Ascending aorta (tissue), 2 donors: ENCODE measurements at regions not wholly inside any gene's neighbourhood (a gene's known extent, or its start where the extent isn't known, plus 50 kb on each side); places are given as distances from the start of the nearest gene placed in this dataset.

ENCODE experiments used
- DNase-seq, 2 donors: peaks; one replicate each; pipeline ENCODE4 v3.0.0-alpha.2; 2019; ENCODE audit warnings: low spot score in 2 of 2
- H3K27ac ChIP-seq, 2 donors: fragments of 200-600 bp; sonication (generic); one replicate each; pipeline ENCODE4 v1.5.1; 2016 to 2017; ENCODE audit warnings: mild to moderate bottlenecking in 1 of 2
- H3K27me3 ChIP-seq: fragments of 200-600 bp; sonication (generic); one replicate; pipeline ENCODE4 v1.5.1; 2017
- H3K36me3 ChIP-seq, 2 donors: fragments of 200-600 bp; sonication (generic); one replicate each; pipeline ENCODE4 v1.5.1; 2016
- H3K4me1 ChIP-seq, 2 donors: fragments of 200-600 bp; sonication (generic); one replicate each; pipeline ENCODE4 v1.5.1; 2016 to 2017; ENCODE audit warnings: mild to moderate bottlenecking in 1 of 2
- H3K4me3 ChIP-seq, 2 donors: fragments of 200-600 bp; sonication (generic); one replicate each; pipeline ENCODE4 v1.5.1; 2016 to 2017; ENCODE audit warnings: mild to moderate bottlenecking in 1 of 2
- H3K9me3 ChIP-seq, 2 donors: fragments of 200-600 bp; sonication (generic); one replicate each; pipeline ENCODE4 v1.5.1; 2016
- intact Hi-C: fragments of 100-400 bp; cut with DNase I; formaldehyde crosslinking; loops from one replicate; pipeline ENCODE4 v1.15.1; 2023
- TF ChIP-seq, protein P1 (sequence below), 3 experiments: fragments of 200-600 bp in 2 of 3; fragments of 450-650 bp in 1 of 3; sonication (generic) in 2 of 3; IDR thresholded peaks; one replicate each; pipeline ENCODE4 v1.5.1; 2016 to 2019; ENCODE audit warnings: antibody characterized with exemption in 3 of 3, mild to moderate bottlenecking in 1 of 3, moderate library complexity in 1 of 3

GRCh38 chr10:78618050-78618449 is 450.7 kb upstream of the ZMIZ1 start:
- DNase-seq: peak in 1 of 2 donors; percentile 15
- intact Hi-C loops: no loop called here
- no peak overlapping the region for H3K27ac ChIP-seq
- TF ChIP-seq, protein P1, sequence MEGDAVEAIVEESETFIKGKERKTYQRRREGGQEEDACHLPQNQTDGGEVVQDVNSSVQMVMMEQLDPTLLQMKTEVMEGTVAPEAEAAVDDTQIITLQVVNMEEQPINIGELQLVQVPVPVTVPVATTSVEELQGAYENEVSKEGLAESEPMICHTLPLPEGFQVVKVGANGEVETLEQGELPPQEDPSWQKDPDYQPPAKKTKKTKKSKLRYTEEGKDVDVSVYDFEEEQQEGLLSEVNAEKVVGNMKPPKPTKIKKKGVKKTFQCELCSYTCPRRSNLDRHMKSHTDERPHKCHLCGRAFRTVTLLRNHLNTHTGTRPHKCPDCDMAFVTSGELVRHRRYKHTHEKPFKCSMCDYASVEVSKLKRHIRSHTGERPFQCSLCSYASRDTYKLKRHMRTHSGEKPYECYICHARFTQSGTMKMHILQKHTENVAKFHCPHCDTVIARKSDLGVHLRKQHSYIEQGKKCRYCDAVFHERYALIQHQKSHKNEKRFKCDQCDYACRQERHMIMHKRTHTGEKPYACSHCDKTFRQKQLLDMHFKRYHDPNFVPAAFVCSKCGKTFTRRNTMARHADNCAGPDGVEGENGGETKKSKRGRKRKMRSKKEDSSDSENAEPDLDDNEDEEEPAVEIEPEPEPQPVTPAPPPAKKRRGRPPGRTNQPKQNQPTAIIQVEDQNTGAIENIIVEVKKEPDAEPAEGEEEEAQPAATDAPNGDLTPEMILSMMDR (IDR thresholded peaks at IDR 0.05): no peak
- H3K4me1 ChIP-seq: no peaks in the 10 kb centered on the region
- H3K36me3 ChIP-seq: no peaks in the 10 kb centered on the region
- no peak overlapping the region for H3K4me3 ChIP-seq
- H3K27me3 ChIP-seq: no peaks in the 10 kb centered on the region
- no peaks in the 10 kb centered on the region for H3K9me3 ChIP-seq

DNA sequence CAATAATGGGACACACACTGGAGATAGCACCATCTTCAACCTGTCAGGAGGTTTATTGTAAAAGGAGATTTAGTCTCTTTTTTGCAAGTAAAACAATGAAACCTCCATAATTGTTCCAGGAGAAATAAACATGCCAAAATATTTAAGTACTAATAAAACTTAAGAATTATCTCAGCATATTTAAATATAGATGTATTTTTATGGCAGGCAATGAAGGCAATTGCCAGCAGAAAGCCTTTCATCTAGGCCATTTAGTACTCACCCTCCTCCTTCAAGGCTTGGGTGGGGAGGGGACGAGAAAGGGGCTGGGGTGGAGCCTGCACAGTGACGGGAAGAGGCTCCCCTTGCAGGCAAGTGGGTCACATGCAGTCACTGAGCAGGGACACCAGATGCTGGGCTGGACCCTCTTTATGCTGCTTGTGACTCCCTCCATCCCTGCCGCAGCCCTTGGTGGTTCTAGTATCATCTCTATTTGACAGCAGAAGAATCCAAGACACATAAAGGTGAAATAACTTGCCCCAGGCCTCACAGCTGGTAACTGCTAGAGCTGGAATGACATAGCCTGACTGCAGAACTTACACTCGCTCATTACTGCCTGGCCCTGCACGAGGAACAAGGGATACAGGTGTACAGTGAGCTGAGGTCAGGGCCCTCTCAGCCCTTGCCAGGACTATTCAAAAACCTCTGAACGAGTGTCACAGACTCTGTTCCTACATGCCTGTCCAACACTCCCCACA is 449.5 kb upstream of the ZMIZ1 start:
- Histone ChIP-seq H3K27ac (no peak overlapping the region), H3K36me3 (no peaks in the 10 kb centered on the region), H3K4me1 (no peaks in the 10 kb centered on the region), H3K9me3 (no peaks in the 10 kb centered on the region), H3K4me3 (no peak overlapping the region), H3K27me3 (no peaks in the 10 kb centered on the region)
- peak in 1 of 2 donors; percentile 13 for DNase-seq
- intact Hi-C loops: no loop called here
- TF ChIP-seq, protein P1 (IDR thresholded peaks at IDR 0.05): no peak

- H3K4me1 ChIP-seq: no peaks in the 10 kb centered on the region
- no peaks in the 10 kb centered on the region for H3K36me3 ChIP-seq
- no peaks in the 10 kb centered on the region for H3K9me3 ChIP-seq
- DNase-seq: peak in 1 of 2 donors; percentile 27
- no peak overlapping the region for H3K27ac ChIP-seq
- intact Hi-C loops: no loop called here
- TF ChIP-seq, protein P1 (IDR thresholded peaks at IDR 0.05): no peak
- no peaks in the 10 kb centered on the region for H3K27me3 ChIP-seq
- H3K4me3 ChIP-seq: no peak overlapping the region
These were observed 448.9 kb upstream of the ZMIZ1 start for GRCh38 chr10:78619896-78620295.

DNA sequence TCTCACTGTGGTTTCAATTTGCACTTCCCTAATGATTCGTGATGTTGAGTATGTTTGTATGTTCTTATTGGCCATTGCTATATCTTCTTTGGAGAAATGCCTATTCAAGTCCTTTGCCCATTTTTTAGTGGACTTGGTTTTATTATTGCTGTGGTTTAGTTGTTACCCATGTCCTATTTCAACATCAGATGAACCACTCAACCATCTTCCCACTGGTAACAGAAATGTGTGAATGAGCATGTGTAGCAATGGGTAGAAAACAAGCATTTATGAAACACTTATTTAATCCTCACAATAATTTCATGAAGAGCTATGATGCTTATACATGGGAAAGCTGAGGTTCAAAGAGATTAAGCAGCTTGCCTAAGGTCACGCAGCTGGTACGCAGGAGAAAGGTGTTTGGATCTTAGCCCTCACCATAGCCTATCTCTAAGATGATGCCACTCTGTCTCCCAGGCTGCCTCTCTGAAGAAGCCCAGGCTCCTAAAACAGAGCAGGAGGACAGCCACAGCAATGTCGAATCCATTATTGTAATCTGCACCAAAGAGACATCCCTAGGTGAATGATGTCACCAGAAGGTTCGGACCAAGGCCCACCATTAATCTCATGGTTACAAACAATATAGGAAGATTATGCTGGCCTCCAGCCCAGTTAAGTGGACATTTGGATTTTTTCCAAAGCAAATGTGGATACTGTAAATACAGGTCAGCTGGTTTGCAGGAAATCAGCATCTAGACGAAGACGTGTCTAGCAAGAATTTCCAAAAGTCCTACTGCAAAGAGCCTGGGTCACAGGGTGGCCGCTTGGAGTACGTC is 447.6 kb upstream of the ZMIZ1 start:
- Histone ChIP-seq H3K27me3 (no peaks in the 10 kb centered on the region), H3K4me1 (no peaks in the 10 kb centered on the region), H3K4me3 (no peak overlapping the region), H3K36me3 (no peaks in the 10 kb centered on the region), H3K27ac (no peak overlapping the region), H3K9me3 (no peaks in the 10 kb centered on the region)
- TF ChIP-seq, protein P1 (IDR thresholded peaks at IDR 0.05): no peak
- intact Hi-C loops: no loop called here
- DNase-seq: peak in 1 of 2 donors; percentile 18

DNA sequence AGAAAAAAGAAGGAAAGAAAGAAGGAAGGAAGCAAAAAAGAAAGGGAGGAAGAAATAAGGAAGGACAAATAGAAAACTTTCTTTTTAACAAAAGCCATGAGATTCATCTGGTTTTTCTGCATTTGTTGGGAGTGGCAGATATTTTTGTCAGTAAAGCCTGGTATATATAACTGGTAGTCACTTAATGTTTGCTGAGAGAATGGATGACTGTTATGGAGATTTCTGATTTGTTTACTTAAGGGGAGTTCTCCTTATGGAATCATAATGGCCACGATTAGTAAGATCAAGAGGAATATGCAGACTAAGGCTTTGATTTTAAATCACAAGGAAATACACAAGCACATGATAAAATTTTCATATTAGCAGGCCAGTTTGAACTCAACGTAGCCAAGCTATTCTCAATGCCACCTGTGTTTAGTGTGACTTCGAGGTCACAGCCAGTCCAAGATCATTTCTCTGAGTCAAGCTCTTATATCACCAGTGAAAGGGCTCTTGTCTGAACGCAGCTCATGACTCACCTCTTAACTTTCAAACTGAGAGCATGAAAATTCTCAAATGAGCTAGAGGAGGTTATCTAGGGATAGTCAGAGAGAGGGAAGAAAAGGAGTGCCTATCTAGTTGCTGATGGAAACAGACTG is 445.1 kb upstream of the ZMIZ1 start:
- intact Hi-C loops: no loop called here
- Histone ChIP-seq H3K4me1 (no peaks in the 10 kb centered on the region), H3K36me3 (no peaks in the 10 kb centered on the region), H3K27me3 (no peaks in the 10 kb centered on the region), H3K9me3 (no peaks in the 10 kb centered on the region), H3K27ac (no peak overlapping the region), H3K4me3 (no peak overlapping the region)
- peak in 1 of 2 donors; percentile 58 for DNase-seq
- TF ChIP-seq, protein P1 (IDR thresholded peaks at IDR 0.05): no peak
